Adipocyte (in vitro differentiated cells): ENCODE measurements at regions not wholly inside any gene's neighbourhood (a gene's known extent, or its start where the extent isn't known, plus 50 kb on each side); places are given as distances from the start of the nearest gene placed in this dataset.

Experiments
- DNase-seq: peaks from one replicate; pipeline ENCODE4 v3.0.0-alpha.2; 2015; ENCODE audit warnings: low read depth
- H3K27me3 ChIP-seq: replicated peaks from 2 replicates; pipeline ENCODE4 v1.7.0; 2013; ENCODE audit warnings: mild to moderate bottlenecking, low read length, moderate library complexity; ENCODE audit not compliant: control insufficient read depth, insufficient read depth
- H3K36me3 ChIP-seq: 2 replicates; pipeline ENCODE4 v1.7.0; 2013; ENCODE audit warnings: low read length, mild to moderate bottlenecking, moderate library complexity; ENCODE audit not compliant: control insufficient read depth, insufficient read depth, severe bottlenecking
- H3K4me1 ChIP-seq: 2 replicates; pipeline ENCODE4 v1.7.0; 2013; ENCODE audit warnings: mild to moderate bottlenecking, low read length, moderate library complexity; ENCODE audit not compliant: control insufficient read depth, insufficient read depth
- H3K4me3 ChIP-seq: 2 replicates; pipeline ENCODE4 v1.7.0; 2013; ENCODE audit warnings: mild to moderate bottlenecking, low read length, moderate library complexity
- H3K9ac ChIP-seq: 2 replicates; pipeline ENCODE4 v1.7.0; 2013; ENCODE audit warnings: mild to moderate bottlenecking, low read length, moderate library complexity
- H3K9me3 ChIP-seq: 2 replicates; pipeline ENCODE4 v1.7.0; 2013; ENCODE audit warnings: mild to moderate bottlenecking, low read length, moderate library complexity; ENCODE audit not compliant: control insufficient read depth

GRCh38 chr6:21429291-21429690, 164.3 kb upstream of the SOX4 start:
- DNase-seq: no peak
- Histone ChIP-seq H3K4me1 (peaks cover 5% of the 10 kb centered on the region), H3K9ac (no peak overlapping the region)

GRCh38 chr6:21431526-21431925, 162.0 kb upstream of the SOX4 start:
- Histone ChIP-seq H3K9ac (no peak overlapping the region), H3K9me3 (peaks cover under 1% of the 10 kb centered on the region), H3K27me3 (no peaks in the 10 kb centered on the region), H3K4me3 (no peak overlapping the region), H3K36me3 (no peaks in the 10 kb centered on the region), H3K4me1 (peaks cover 5% of the 10 kb centered on the region)
- no peak for DNase-seq

More at GRCh38 chr6:21429291-21429690, 164.3 kb upstream of the SOX4 start:
- no peaks in the 10 kb centered on the region for H3K36me3 ChIP-seq
- no peak overlapping the region for H3K4me3 ChIP-seq
- H3K27me3 ChIP-seq: no peaks in the 10 kb centered on the region
- peaks cover 4% of the 10 kb centered on the region for H3K9me3 ChIP-seq

GRCh38 chr6:21436625-21437024, 156.9 kb upstream of the SOX4 start:
- H3K4me1 ChIP-seq: no peaks in the 10 kb centered on the region
- H3K4me3 ChIP-seq: no peak overlapping the region
- no peak overlapping the region for H3K9ac ChIP-seq
- H3K36me3 ChIP-seq: no peaks in the 10 kb centered on the region
- H3K9me3 ChIP-seq: no peaks in the 10 kb centered on the region
- no peak for DNase-seq
- H3K27me3 ChIP-seq: no peaks in the 10 kb centered on the region

- Histone ChIP-seq H3K4me1 (no peaks in the 10 kb centered on the region), H3K9me3 (no peaks in the 10 kb centered on the region), H3K36me3 (no peaks in the 10 kb centered on the region), H3K4me3 (no peak overlapping the region), H3K27me3 (no peaks in the 10 kb centered on the region), H3K9ac (no peak overlapping the region)
- no peak for DNase-seq
These were observed 156.0 kb upstream of the SOX4 start for GRCh38 chr6:21437581-21437980.

GRCh38 chr6:21438237-21438985, 155.1 kb upstream of the SOX4 start:
- Histone ChIP-seq H3K4me1 (no peaks in the 10 kb centered on the region), H3K9me3 (no peaks in the 10 kb centered on the region), H3K9ac (no peak overlapping the region), H3K27me3 (no peaks in the 10 kb centered on the region), H3K36me3 (no peaks in the 10 kb centered on the region), H3K4me3 (no peak overlapping the region)
- no peak for DNase-seq

GRCh38 chr6:21438986-21439352, 154.6 kb upstream of the SOX4 start:
- Histone ChIP-seq H3K36me3 (no peaks in the 10 kb centered on the region), H3K27me3 (no peaks in the 10 kb centered on the region), H3K4me3 (no peak overlapping the region), H3K9ac (no peak overlapping the region), H3K9me3 (no peaks in the 10 kb centered on the region), H3K4me1 (no peaks in the 10 kb centered on the region)
- no peak for DNase-seq

GRCh38 chr6:21441386-21441785, 152.2 kb upstream of the SOX4 start:
- Histone ChIP-seq H3K4me3 (no peak overlapping the region), H3K9ac (no peak overlapping the region), H3K4me1 (no peaks in the 10 kb centered on the region), H3K36me3 (no peaks in the 10 kb centered on the region), H3K9me3 (no peaks in the 10 kb centered on the region), H3K27me3 (no peaks in the 10 kb centered on the region)
- DNase-seq: no peak

- Histone ChIP-seq H3K27me3 (no peaks in the 10 kb centered on the region), H3K9me3 (no peaks in the 10 kb centered on the region)
These were observed 150.7 kb upstream of the SOX4 start for GRCh38 chr6:21442874-21443273.

GRCh38 chr6:21444711-21445260, 148.8 kb upstream of the SOX4 start:
- Histone ChIP-seq H3K9me3 (no peaks in the 10 kb centered on the region), H3K4me3 (no peak overlapping the region), H3K36me3 (no peaks in the 10 kb centered on the region), H3K9ac (no peak overlapping the region), H3K4me1 (no peaks in the 10 kb centered on the region), H3K27me3 (no peaks in the 10 kb centered on the region)
- DNase-seq: no peak

More at GRCh38 chr6:21442874-21443273, 150.7 kb upstream of the SOX4 start:
- DNase-seq: no peak
- Histone ChIP-seq H3K4me1 (no peaks in the 10 kb centered on the region), H3K4me3 (no peak overlapping the region), H3K36me3 (no peaks in the 10 kb centered on the region), H3K9ac (no peak overlapping the region)

- DNase-seq: no peak
- Histone ChIP-seq H3K4me3 (no peak overlapping the region), H3K9me3 (no peaks in the 10 kb centered on the region), H3K4me1 (no peaks in the 10 kb centered on the region), H3K36me3 (no peaks in the 10 kb centered on the region), H3K27me3 (no peaks in the 10 kb centered on the region), H3K9ac (no peak overlapping the region)
These were observed 145.6 kb upstream of the SOX4 start for GRCh38 chr6:21447987-21448386.

GRCh38 chr6:21448485-21449109, 145.0 kb upstream of the SOX4 start:
- H3K27me3 ChIP-seq: no peaks in the 10 kb centered on the region

More at GRCh38 chr6:21448485-21449109, 145.0 kb upstream of the SOX4 start:
- DNase-seq: no peak
- Histone ChIP-seq H3K9me3 (no peaks in the 10 kb centered on the region), H3K4me3 (no peak overlapping the region), H3K9ac (no peak overlapping the region), H3K36me3 (no peaks in the 10 kb centered on the region), H3K4me1 (no peaks in the 10 kb centered on the region)
